ENCODE measurements at regions not wholly inside any gene's neighbourhood (a gene's known extent, or its start where the extent isn't known, plus 50 kb on each side); places are given as distances from the start of the nearest gene placed in this dataset.

DNA sequence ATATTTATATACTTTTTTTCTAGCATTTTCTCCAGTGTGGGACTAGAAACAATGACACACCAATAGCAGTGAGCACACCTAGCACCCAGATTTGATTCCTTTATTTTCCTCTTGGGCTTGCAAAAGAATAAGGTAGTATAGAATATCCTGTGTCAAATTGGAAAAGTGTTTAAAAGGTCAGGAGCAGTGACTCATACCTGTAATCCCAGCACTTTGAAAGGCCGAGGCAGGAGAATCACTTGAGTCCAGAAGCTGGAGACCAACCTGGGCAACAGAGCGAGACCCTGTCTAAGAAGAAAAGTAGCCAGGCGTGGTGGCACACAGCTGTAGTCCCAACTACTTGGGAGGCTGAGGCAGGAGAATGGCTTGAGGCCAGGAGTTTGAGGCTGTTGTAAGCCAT is 53.8 kb upstream of the SGPP1 start:
- POLR2A ChIA-PET = no interaction called here
- CTCF ChIA-PET = no interaction called here

DNA sequence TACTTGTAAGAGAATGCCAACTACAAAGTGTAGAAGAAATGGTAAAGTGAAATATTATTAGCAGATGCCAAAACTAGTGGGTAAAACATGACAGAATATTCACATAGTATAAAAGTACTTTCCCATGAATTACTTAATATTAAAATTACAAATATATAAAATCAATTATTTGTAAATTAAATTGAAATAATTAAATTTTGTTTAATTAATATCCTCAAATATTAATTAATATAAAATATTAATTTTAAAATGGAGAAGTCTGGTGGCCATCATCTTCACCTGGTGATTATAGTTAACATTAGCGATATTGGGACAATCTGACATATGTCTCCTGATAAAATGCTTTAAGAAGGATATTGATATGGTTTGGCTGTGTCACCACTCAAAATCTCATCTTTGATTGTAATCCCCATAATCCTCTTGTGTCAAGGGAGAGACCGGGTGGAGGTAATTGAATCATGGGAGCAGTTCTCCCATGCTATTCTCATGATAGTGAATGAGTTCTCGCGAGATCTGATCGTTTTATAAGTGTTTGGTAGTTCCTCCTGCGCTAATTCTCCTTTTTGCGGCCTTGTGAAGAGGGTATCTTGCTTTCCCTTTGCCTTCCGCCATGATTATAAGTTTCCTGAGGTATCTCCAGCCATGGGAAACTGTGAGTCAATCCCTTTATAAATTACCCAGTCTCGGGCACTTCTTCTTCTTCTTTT is 55.0 kb upstream of the SGPP1 start:
- ChIA-PET CTCF (no interaction called here), POLR2A (no interaction called here)

DNA sequence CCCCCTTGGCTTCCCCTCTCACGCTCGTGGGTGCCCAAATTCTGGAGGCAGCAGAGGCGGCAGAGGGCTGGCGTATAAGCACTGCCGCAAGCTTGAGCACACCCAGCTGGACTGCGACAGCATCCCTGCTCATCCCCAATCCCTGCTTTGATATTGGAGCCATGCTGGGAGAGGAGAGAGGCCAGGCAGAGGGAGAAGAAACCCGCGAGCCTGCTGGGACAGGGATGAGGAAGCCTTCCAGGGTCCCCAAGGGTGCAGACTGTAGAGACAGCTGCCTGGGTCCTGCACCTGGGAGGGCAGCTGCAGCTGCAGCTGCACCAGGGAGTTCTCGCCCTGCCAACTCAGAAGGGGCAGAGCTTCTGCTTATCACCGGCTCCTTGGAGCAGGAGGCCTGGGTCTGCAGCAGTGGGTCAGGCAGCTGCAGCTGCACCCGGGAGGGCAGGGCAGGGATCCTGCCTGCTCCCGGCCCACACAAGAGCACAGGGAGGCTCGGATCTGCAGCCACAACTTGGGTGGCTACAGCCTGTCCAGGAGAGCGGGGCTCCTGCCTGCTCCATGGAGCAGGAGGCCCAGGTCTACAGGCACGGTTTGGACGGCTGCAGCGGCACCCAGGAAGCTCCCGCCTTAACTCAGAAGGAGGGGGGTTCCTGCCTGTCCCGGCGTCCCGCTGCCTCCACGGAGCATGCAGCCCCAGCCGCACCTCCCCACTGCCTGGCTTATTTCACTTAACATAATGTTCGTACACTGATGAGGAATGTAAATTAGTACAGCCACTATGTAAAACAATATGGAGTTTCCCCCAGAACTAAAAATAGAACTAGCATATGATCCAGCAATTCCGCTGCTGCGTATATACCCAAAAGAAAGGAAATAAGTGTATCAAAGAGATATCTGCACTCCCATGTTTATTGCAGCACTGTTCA is 60.4 kb upstream of the SGPP1 start:
- POLR2A ChIA-PET = no interaction called here
- CTCF ChIA-PET = no interaction called here

DNA sequence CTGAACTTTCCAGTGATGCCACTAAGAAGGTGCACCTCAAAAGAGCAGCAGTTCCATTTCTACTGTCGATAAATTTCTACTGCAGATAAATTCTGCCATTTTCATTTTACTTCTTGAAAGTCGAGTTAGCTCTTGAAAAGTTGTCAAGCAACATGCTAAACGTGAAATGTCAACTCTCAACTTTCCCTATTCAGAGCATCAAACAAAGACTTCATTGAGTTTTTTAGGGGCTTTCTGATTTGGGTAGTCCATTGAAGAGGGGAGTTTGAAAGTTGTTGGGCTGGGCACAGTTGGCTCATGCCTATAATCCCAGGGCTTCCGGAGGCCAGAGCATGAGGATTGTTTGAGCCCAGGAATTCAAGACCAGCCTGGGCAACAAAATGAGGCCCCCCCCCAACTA is 59.4 kb upstream of the SYNE2 start:
- CTCF ChIA-PET = no interaction called here
- POLR2A ChIA-PET = no interaction called here

DNA sequence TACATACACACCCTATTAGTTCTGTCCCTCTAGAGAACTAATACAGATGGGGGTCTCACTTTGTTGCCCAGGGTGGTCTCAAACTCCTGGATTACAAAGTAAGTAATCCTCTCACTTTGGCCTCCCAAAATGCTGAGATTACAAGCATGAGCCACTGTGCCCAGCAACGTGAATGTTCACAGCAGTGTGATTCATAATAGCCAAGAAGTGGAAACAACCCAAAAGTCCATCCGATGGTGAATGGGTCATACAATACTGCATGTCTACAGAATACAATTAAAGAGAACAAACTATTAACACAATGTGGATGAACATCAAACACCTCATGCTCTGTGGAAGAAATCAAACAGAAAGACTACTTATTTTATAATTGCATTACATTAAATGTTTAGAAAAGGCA is 57.3 kb upstream of the SYNE2 start:
- ChIA-PET CTCF (no interaction called here), POLR2A (no interaction called here)

DNA sequence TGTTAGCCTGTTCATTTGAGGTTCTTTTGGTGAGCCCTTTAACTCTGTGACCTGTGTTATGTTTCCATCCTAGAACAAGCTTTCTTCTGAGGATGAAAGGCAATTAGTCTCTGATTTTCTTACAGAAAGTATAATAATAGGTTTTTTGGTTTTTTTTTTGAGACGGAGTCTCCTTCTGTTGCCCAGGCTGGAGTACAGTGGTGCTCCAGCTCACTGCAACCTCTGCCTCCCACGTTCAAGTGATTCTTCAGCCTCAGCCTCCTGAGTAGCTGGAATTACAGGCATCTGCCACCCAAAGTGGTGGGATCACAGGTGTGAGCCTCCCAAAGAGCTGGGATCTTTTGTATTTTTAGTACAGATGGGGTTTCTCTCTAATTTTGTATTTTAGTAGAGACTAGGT is 52.7 kb upstream of the SYNE2 start:
- ChIA-PET CTCF (interaction anchor here (1.1 kb wide), 1 partner anchor 495 kb away, joined by 3 read pairs; no protein-coding TSS in a partner anchor), POLR2A (no interaction called here)

DNA sequence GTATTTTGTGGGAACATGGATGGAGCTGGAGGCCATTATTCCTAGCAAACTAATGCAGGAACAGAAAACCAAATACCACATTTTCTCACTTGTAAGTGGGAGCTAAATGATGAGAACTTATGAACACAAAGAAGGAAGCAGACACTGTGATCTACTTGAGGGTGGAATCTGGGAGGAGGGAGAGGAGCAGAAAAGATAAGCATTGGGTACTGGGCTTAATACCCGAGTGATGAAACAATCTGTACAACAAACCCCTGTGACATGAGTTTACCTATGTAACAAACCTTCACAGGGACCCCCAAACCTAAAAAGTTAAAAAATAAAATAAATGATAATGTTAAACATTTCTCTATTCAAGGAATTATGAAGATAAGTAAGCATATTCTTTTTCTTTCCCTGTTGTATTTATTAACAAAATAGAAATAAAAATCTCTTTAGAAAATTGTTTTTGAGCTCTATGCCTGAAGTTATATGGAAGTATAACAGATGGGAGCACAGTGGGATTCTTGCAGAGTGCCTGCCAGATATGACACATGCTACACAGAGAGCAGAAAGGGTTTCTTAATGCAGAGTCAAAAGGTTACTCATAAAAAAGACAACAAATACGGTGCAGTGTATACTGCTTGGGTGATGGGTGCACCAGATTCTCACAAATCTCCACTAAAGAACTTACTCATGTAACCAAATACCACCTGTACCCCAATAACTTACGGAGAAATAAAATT is 52.0 kb upstream of the SYNE2 start:
- ChIA-PET POLR2A (no interaction called here), CTCF (interaction anchor here (1.1 kb wide), 1 partner anchor 494 kb away, joined by 3 read pairs; no protein-coding TSS in a partner anchor)
